ENCODE measurements at regions not wholly inside any gene's neighbourhood (a gene's known extent, or its start where the extent isn't known, plus 50 kb on each side); places are given as distances from the start of the nearest gene placed in this dataset.

- no peak overlapping the region for H3K4me3 ChIP-seq
- TF ChIP-seq CTCF (IDR thresholded peaks at IDR 0.05) (no peak), POLR2AphosphoS5 (IDR thresholded peaks at IDR 0.05) (no peak), POLR2A (IDR thresholded peaks at IDR 0.05) (no peak)
- no peak overlapping the region for H3K27ac ChIP-seq
- DNase-seq (ENCODE audit: low spot score in 2 of 2), result no peak
- H3K27me3 ChIP-seq, result no peaks in the 10 kb centered on the region
- intact Hi-C loops (cut with DNase I; ENCODE audit: low total_unique reads), result no loop called here
- H3K9me3 ChIP-seq, result no peaks in the 10 kb centered on the region
- no peaks in the 10 kb centered on the region for H3K4me1 ChIP-seq
- no peaks in the 10 kb centered on the region for H3K36me3 ChIP-seq
Measured at GRCh38 chr7:153023194-153023592, 263.6 kb downstream of the ACTR3B start.

- Histone ChIP-seq H3K27me3 (no peaks in the 10 kb centered on the region), H3K4me3 (no peak overlapping the region), H3K4me1 (no peaks in the 10 kb centered on the region), H3K9me3 (no peaks in the 10 kb centered on the region), H3K27ac (no peak overlapping the region), H3K36me3 (no peaks in the 10 kb centered on the region)
- intact Hi-C loops (cut with DNase I; ENCODE audit: low total_unique reads), result no loop called here
- DNase-seq (ENCODE audit: low spot score in 2 of 2), result no peak
- TF ChIP-seq CTCF (IDR thresholded peaks at IDR 0.05), result no peak
- no peak for TF ChIP-seq POLR2AphosphoS5 (IDR thresholded peaks at IDR 0.05)
- TF ChIP-seq POLR2A (IDR thresholded peaks at IDR 0.05), result no peak
Measured at GRCh38 chr7:153027210-153027609, 267.7 kb downstream of the ACTR3B start.

GRCh38 chr7:153027904-153028303, 268.4 kb downstream of the ACTR3B start:
- no peaks in the 10 kb centered on the region for H3K27me3 ChIP-seq
- H3K9me3 ChIP-seq, result no peaks in the 10 kb centered on the region
- no peak overlapping the region for H3K4me3 ChIP-seq
- intact Hi-C loops (cut with DNase I; ENCODE audit: low total_unique reads), result no loop called here
- TF ChIP-seq POLR2A (IDR thresholded peaks at IDR 0.05), result no peak
- no peak for TF ChIP-seq CTCF (IDR thresholded peaks at IDR 0.05)
- no peak for TF ChIP-seq POLR2AphosphoS5 (IDR thresholded peaks at IDR 0.05)
- no peaks in the 10 kb centered on the region for H3K4me1 ChIP-seq
- DNase-seq (ENCODE audit: low spot score in 2 of 2), result no peak
- no peak overlapping the region for H3K27ac ChIP-seq
- H3K36me3 ChIP-seq, result no peaks in the 10 kb centered on the region

GRCh38 chr7:153030976-153031375, 271.4 kb downstream of the ACTR3B start:
- Histone ChIP-seq H3K27ac (no peak overlapping the region), H3K36me3 (no peaks in the 10 kb centered on the region), H3K27me3 (no peaks in the 10 kb centered on the region), H3K4me1 (no peaks in the 10 kb centered on the region), H3K9me3 (no peaks in the 10 kb centered on the region), H3K4me3 (no peak overlapping the region)
- no peak for DNase-seq (ENCODE audit: low spot score in 2 of 2)
- intact Hi-C loops (cut with DNase I; ENCODE audit: low total_unique reads), result no loop called here
- TF ChIP-seq POLR2A (IDR thresholded peaks at IDR 0.05), result no peak
- no peak for TF ChIP-seq POLR2AphosphoS5 (IDR thresholded peaks at IDR 0.05)
- no peak for TF ChIP-seq CTCF (IDR thresholded peaks at IDR 0.05)

GRCh38 chr7:153034791-153035190, 275.2 kb downstream of the ACTR3B start:
- DNase-seq (ENCODE audit: low spot score in 2 of 2), result no peak
- Histone ChIP-seq H3K9me3 (no peaks in the 10 kb centered on the region), H3K27ac (no peak overlapping the region), H3K4me1 (no peaks in the 10 kb centered on the region), H3K4me3 (no peak overlapping the region), H3K27me3 (no peaks in the 10 kb centered on the region), H3K36me3 (no peaks in the 10 kb centered on the region)
- intact Hi-C loops (cut with DNase I; ENCODE audit: low total_unique reads), result no loop called here
- no peak for TF ChIP-seq POLR2A (IDR thresholded peaks at IDR 0.05)
- no peak for TF ChIP-seq CTCF (IDR thresholded peaks at IDR 0.05)
- TF ChIP-seq POLR2AphosphoS5 (IDR thresholded peaks at IDR 0.05), result no peak
